WTC11 (cell line): ENCODE measurements at regions not wholly inside any gene's neighbourhood (a gene's known extent, or its start where the extent isn't known, plus 50 kb on each side); places are given as distances from the start of the nearest gene placed in this dataset.

Source experiments
- AFF4 ChIP-seq: sonication (generic); formaldehyde crosslinking; IDR thresholded peaks from 2 replicates; pipeline ENCODE4 v1.8.1; 2023; ENCODE audit warnings: mild to moderate bottlenecking, missing genetic modification reagents, borderline replicate concordance
- ATF1 ChIP-seq: sonication (generic); formaldehyde crosslinking; IDR thresholded peaks from 2 replicates; pipeline ENCODE4 v1.8.1; 2023; ENCODE audit warnings: mild to moderate bottlenecking, moderate library complexity, missing genetic modification reagents
- ATF3 ChIP-seq: sonication (generic); formaldehyde crosslinking; conservative IDR thresholded peaks from 2 replicates; pipeline ENCODE4 v1.8.1; 2022; ENCODE audit warnings: mild to moderate bottlenecking, missing genetic modification reagents
- CBFB ChIP-seq: sonication (generic); formaldehyde crosslinking; IDR thresholded peaks from 2 replicates; pipeline ENCODE4 v1.8.1; 2022; ENCODE audit warnings: mild to moderate bottlenecking, low read depth, missing genetic modification reagents
- CREM ChIP-seq: sonication (generic); formaldehyde crosslinking; IDR thresholded peaks from 2 replicates; pipeline ENCODE4 v1.8.1; 2022; ENCODE audit warnings: mild to moderate bottlenecking, missing genetic modification reagents, moderate library complexity
- CTCF ChIP-seq: fragments of 200-600 bp; IDR thresholded peaks from 2 replicates; pipeline ENCODE4 v1.8.0; 2022; ENCODE audit warnings: antibody characterized with exemption
- ESRRA ChIP-seq: sonication (generic); formaldehyde crosslinking; IDR thresholded peaks from 2 replicates; pipeline ENCODE4 v1.8.1; 2022; ENCODE audit warnings: mild to moderate bottlenecking, missing genetic modification reagents, borderline replicate concordance
- GABPB1 ChIP-seq: sonication (generic); formaldehyde crosslinking; IDR thresholded peaks from 2 replicates; pipeline ENCODE4 v1.8.1; 2023; ENCODE audit warnings: mild to moderate bottlenecking, missing genetic modification reagents
- NFE2L1 ChIP-seq: sonication (generic); formaldehyde crosslinking; IDR thresholded peaks from 2 replicates; pipeline ENCODE4 v1.8.1; 2023; ENCODE audit warnings: missing genetic modification reagents
- NR1H2 ChIP-seq: sonication (generic); formaldehyde crosslinking; IDR thresholded peaks from 2 replicates; pipeline ENCODE4 v1.9.0; 2021; ENCODE audit warnings: mild to moderate bottlenecking, moderate library complexity, missing genetic modification reagents
- STAT6 ChIP-seq: sonication (generic); formaldehyde crosslinking; conservative IDR thresholded peaks from 2 replicates; pipeline ENCODE4 v1.8.1; 2023; ENCODE audit warnings: mild to moderate bottlenecking, low read depth, missing genetic modification reagents, moderate library complexity
- USF2 ChIP-seq: sonication (generic); formaldehyde crosslinking; IDR thresholded peaks from 2 replicates; pipeline ENCODE4 v1.8.1; 2023; ENCODE audit warnings: mild to moderate bottlenecking, missing genetic modification reagents, moderate library complexity
- ZNF317 ChIP-seq: sonication (generic); formaldehyde crosslinking; IDR thresholded peaks from 2 replicates; pipeline ENCODE4 v1.8.1; 2023; ENCODE audit warnings: low read depth, mild to moderate bottlenecking, moderate library complexity, missing genetic modification reagents, borderline replicate concordance

- TF ChIP-seq STAT6 (CRISPR knock-in tag) (no peak), CTCF (no peak), ATF3 (CRISPR knock-in tag) (no peak), ATF1 (CRISPR knock-in tag) (no peak), ZNF317 (CRISPR knock-in tag) (no peak), USF2 (CRISPR knock-in tag) (no peak), NR1H2 (no peak), ESRRA (CRISPR knock-in tag) (no peak), AFF4 (CRISPR knock-in tag) (no peak), GABPB1 (no peak), CREM (CRISPR knock-in tag) (no peak), NFE2L1 (CRISPR knock-in tag) (no peak), CBFB (CRISPR knock-in tag) (no peak)
Observed at GRCh38 chr1:59156526-59157199, 140.2 kb upstream of the FGGY start.
